ENCODE measurements at regions not wholly inside any gene's neighbourhood (a gene's known extent, or its start where the extent isn't known, plus 50 kb on each side); places are given as distances from the start of the nearest gene placed in this dataset.
"Not testable (repeated sequence)": the region's sequence is repeated elsewhere in the genome, so short reads cannot be mapped to it uniquely, and the experiment has no call there.

DNA sequence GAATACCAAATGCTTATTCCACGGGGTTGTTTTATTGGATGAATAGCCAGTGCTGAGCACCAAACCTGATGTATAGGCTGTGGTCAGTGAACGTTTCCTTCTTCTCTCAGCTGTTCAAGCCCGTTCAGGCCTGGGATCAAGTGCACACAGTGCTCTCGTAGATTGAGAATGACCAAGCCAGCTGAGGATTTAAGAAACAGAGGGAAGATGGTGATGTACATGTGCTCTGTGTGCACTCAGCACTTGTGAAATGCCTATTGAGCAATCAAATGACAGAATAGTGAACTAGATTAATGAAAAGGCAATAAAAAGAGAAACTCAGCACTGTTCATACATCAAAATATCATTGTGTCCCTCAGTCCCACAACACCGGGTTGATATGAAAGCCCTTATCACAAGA, 302.5 kb downstream of the BMPER start:
- DNase-seq = no peak

- no peak for DNase-seq
These were observed 303.7 kb downstream of the BMPER start for GRCh38 chr7:34208878-34209621.

DNA sequence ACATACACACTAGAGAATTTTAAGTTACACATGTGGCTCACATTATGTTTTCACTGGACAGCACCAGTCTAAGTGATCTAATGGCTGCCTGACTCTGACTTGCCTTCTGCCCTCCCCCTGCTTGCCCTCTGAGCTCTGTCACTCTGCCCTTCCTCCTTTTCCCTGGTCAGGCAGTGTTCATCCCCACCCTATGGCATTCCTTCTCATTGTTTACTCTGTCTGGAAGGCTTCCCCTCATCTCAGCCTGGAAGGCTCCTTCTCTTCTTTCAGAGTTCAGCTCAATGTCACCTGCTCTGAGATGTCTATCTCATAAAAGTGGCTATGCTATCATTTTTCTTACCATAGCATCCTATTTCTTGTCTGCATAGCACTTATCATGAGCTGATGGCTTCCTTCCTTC, 305.7 kb downstream of the BMPER start:
- no peak for DNase-seq

- DNase-seq = no peak
These were observed 312.6 kb downstream of the BMPER start for GRCh38 chr7:34217972-34218371.

GRCh38 chr7:34219153-34219718, 313.9 kb downstream of the BMPER start:
- no peak for DNase-seq

DNA sequence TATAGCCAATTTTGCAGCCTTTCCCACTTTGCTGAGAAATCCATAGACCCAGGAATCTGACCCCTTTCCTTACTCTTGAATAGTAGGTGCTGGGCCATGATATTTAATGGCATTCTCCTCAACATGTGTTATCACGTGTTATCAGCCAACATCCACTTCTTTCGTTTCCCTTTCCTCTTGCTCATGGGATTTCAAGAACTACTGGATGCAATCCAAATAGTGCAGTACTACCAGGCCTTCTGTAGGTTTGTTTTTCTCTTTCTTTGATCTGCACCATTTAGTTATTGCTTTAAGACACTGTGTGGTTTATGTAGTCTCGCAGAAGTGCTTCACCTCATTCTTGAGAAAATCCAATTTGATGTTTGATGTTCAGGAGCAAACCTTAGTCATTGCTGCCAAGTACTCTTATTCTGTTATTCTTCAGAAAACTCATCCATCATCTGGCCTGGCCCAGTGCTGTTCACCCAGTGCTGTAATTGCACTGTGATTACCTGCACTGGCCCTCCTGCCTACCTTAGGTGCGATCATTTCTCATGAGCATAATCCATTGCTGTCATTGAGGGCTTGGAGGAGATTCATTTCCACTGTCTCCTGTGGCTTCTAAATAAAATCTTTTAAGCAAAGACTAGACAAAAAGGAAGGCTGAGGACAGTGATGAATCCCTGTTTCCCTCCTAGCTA, 315.3 kb downstream of the BMPER start:
- no peak for DNase-seq

GRCh38 chr7:34222316-34222715, 317.0 kb downstream of the BMPER start:
- no peak for DNase-seq

- DNase-seq = no peak
These were observed 317.4 kb downstream of the BMPER start for GRCh38 chr7:34222722-34223121.

- no peak for DNase-seq
These were observed 318.9 kb downstream of the BMPER start for GRCh38 chr7:34224281-34224680.

DNA sequence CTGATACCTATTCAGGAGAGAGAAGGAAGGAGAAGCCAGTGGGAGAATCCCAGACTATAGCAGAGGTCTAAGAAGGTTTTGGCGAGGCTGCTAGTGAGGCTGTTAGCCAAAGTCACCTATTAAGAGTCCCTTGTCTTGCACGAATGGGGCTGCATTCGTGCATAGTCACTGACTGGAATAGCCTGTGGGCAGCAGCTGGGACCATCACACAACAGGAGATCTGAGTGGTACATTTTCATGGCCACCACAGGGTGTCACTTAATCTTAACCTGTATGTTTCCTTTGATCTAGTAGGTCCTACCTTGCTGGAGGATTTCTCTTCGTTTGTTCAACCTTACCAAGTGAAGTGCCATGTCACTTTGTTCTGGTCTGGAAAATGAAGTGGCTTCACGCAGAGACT, 319.9 kb downstream of the BMPER start:
- DNase-seq = peak; percentile 89

DNA sequence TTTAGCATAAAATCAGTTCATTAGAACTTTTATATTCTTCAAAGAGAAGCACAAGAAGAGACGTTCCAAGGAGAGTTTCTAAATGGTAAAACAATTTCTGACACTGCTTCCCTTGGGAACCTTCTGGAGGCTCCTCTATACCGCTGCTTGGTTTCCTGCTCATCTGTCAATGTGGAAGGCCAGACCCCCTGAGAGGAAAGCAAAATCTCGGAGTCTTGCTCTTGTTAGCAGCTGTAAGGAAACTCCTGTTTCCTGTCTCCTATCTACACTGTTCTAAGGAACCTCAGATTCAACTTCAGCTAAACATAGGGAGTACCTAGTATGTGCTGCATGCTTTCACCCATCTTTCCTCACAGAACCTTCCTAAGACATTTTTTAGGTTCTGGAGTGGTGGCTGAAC, 322.2 kb downstream of the BMPER start:
- DNase-seq = no peak

DNA sequence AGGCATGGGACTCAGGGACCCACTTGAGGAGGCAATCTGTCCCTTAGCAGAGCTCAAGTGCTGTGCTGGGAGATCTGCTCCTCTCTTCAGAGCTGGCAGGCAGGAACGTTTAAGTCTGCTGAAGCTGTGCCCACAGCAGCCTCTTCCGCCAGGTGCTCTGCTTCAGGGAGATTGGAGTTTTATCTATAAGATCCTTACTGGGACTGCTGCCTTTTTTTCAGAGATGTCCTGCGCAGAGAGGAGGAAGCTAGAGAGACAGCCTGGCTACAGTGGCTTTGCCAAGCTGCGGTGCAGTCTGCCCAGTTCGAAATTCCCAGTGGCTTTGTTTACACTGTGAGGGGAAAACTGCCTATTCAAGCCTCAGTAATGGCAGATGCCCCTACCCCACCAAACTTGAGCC, 329.8 kb downstream of the BMPER start:
- not testable (repeated sequence) for DNase-seq

GRCh38 chr7:34236057-34236456, 330.7 kb downstream of the BMPER start:
- DNase-seq = no peak

DNA sequence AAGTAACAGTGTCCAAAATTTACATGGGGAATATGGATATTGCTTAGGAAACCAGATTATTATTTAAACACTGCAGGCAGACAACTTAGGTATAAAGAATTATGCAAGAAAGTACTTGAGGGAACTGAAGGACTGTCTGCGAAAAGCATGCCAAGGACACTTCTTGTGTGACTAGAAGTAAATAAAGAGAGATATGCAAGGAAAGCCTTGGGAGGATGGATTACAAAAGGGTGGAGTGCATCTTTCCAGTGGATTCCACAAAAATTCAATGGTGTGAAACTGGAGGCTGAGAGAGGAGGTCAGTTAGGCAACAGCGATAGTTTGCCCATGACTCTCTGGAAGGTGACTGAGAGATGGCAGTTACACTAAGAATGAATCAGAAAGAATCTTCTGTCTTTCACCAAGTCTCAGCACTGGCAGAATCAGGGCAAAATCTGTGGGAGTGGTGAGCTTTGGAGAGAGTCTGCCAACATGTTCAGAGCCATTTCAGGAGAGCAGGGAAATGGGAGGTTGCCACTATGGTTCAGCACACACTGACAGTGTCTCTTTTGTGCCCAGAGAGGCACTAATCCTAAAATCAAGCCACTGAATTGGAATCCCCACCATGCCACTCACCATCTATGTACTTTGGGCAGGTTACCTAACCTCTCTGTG, 331.6 kb downstream of the BMPER start:
- no peak for DNase-seq

DNA sequence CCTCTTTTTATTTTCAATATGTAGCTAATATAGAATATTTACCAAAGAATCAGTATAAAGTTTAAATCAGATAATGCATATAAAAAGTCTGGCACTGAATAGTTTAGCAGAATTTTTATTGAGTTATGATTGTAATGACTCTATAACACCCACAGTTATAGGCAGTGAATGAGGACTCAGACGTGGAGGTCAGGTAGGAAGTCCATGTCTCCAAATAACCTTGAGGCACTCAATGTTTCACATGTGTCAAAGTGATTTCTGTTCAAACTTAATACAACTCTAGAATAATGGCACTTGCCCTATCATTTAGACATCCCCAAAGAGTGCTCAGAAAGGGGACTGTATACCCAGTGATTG, 332.1 kb downstream of the BMPER start:
- DNase-seq = no peak

DNA sequence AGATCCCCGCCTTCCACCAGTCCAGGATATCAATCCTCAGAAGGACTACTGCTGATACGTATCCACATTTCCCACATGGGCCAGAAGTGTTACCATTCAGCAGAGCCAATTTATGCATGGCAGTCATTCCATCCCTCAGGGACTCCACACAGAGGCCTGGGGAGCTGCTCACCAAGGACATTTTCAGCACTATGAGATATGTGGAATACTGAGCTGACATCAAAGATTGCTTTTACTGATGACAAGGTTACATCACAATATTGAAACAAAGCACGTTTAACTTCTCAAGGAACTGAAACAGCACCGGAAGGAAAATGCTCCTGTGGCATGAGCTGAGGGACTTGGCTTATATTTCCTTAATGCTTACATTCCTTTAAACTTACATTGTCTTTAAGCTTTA, 335.1 kb downstream of the BMPER start:
- DNase-seq = no peak

DNA sequence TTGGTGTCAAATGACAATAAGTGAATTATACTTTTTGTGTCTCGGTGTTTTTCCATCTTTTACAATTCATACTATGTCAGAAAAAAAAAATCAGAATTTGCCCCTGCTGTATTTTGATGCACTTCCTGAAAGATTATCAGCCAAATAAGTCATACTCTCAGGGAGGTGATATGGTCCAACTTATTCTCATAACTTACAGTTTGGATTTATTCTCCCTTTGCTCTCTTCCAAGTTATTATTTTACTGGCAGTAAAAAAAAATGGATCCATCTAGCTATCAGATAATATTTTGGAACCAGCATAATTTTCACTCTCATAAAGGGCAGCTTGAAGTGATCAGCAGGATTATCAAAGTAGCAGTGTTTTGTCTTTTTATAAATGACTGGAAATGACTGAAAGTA, 337.1 kb downstream of the BMPER start:
- DNase-seq = no peak

GRCh38 chr7:34245246-34245645, 339.9 kb downstream of the BMPER start:
- DNase-seq = no peak

DNA sequence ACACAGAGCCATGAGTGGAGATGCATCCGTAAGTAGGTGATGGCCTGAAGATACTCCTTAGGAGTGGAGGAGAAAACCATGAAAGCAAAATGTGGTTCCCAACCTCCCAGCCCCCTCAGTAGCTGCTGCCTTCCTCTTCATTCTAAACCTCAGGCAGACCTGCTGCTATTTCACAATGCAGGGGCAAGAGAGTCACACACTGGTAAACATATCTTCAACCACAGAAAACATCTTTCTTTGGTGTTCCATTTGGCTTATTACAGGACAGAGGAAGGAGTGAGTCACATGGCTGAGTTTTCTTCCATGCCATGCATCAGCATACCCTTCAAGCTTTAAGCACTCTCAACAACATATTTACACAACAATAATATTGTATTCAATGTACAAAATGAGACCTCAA, 342.1 kb downstream of the BMPER start:
- no peak for DNase-seq

DNA sequence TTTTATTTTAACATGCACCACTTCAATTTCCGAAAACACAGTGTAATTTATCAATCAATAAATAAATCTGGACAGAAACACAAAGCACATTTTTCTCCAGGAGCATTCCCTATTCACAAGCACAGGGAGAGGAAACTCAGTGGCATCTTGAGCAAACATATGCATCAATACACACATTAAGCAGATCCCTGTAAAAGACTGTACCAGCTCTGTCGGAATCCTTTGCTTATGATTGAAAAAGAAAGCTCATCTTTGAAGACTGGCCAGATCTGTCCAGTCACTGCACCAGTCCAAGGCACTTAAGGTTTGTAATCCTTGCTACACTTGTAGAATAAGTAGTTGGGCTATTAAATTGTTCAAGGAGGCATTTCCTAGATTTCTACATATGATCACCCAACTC, 343.9 kb downstream of the BMPER start:
- no peak for DNase-seq

DNA sequence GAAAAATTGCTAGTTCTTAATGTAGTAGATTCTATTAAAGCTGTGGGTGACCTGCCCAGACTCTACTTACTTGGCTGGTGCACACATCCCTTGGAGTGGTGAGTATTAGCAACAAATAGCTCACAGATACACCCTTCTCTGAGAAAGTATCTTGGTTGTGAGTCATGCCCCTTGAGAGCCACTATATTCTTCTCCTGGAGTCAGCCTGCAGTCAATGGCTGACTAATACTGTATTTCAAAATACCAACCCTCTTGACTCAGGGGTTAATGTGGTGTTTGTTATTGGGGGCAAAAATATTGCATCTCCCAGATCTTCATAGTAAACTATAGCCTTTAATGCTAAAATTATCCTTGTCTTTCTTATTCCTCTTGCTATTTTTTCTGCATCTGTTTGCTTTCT, 354.9 kb downstream of the BMPER start:
- no peak for DNase-seq

GRCh38 chr7:34263168-34263567, 357.8 kb downstream of the BMPER start:
- DNase-seq = no peak

GRCh38 chr7:34269084-34269483, 363.7 kb downstream of the BMPER start:
- DNase-seq = no peak

- no peak for DNase-seq
These were observed 370.3 kb downstream of the BMPER start for GRCh38 chr7:34275624-34276023.
